Neuronal stem cell (in vitro differentiated cells): ENCODE measurements at regions not wholly inside any gene's neighbourhood (a gene's known extent, or its start where the extent isn't known, plus 50 kb on each side); places are given as distances from the start of the nearest gene placed in this dataset.

Source experiments
- DNase-seq: peaks from one replicate; pipeline ENCODE4 v3.0.0-alpha.2; 2013; ENCODE audit warnings: low spot score
- H2AFZ ChIP-seq: one replicate; pipeline ENCODE4 v1.6.1; 2013; ENCODE audit warnings: mild to moderate bottlenecking, low read length, inconsistent platforms
- H2AK5ac ChIP-seq: 2 replicates; pipeline ENCODE4 v1.6.1; 2013; ENCODE audit warnings: low read depth, mild to moderate bottlenecking, inconsistent platforms, low read length, moderate library complexity, mixed read lengths
- H2BK120ac ChIP-seq: 2 replicates; pipeline ENCODE4 v1.6.1; 2013; ENCODE audit warnings: low read depth, mild to moderate bottlenecking, inconsistent platforms, low read length, moderate library complexity, mixed read lengths
- H2BK12ac ChIP-seq: one replicate; pipeline ENCODE4 v1.6.1; 2013; ENCODE audit warnings: low read length, inconsistent platforms
- H2BK15ac ChIP-seq: 2 replicates; pipeline ENCODE4 v1.6.1; 2013; ENCODE audit warnings: mild to moderate bottlenecking, low read length, inconsistent platforms, mixed read lengths
- H2BK5ac ChIP-seq: one replicate; pipeline ENCODE4 v1.6.1; 2013; ENCODE audit warnings: inconsistent platforms, mild to moderate bottlenecking, low read length, moderate library complexity
- H3K14ac ChIP-seq: one replicate; pipeline ENCODE4 v1.6.1; 2013; ENCODE audit warnings: low read length, inconsistent platforms
- H3K18ac ChIP-seq: 2 replicates; pipeline ENCODE4 v1.6.1; 2013; ENCODE audit warnings: low read length, inconsistent platforms
- H3K23ac ChIP-seq: 2 replicates; pipeline ENCODE4 v1.6.1; 2013; ENCODE audit warnings: low read depth, mild to moderate bottlenecking, mixed read lengths, low read length, inconsistent platforms; ENCODE audit not compliant: poor library complexity
- H3K27ac ChIP-seq: replicated peaks from 3 replicates; pipeline ENCODE4 v1.5.1; 2013; ENCODE audit warnings: low read length, inconsistent platforms
- H3K27me3 ChIP-seq, 3 experiments: 2 replicates each; pipeline ENCODE4 v1.6.1; 2013; ENCODE audit warnings: low read length in 3 of 3, mild to moderate bottlenecking in 2 of 3, inconsistent platforms in 1 of 3, low read depth in 1 of 3, mixed read lengths in 1 of 3, moderate library complexity in 1 of 3; ENCODE audit not compliant: control insufficient read depth in 3 of 3, insufficient read depth in 3 of 3
- H3K36me3 ChIP-seq, 2 donors: replicated peaks in 1 of 2; 2 replicates each; pipeline ENCODE4 v1.6.1; 2013; ENCODE audit warnings: low read length in 2 of 2; ENCODE audit not compliant: control insufficient read depth in 2 of 2, insufficient read depth in 2 of 2
- H3K4ac ChIP-seq: 2 replicates; pipeline ENCODE4 v1.6.1; 2013; ENCODE audit warnings: inconsistent platforms, mild to moderate bottlenecking, low read length, moderate library complexity
- H3K4me1 ChIP-seq, 2 donors: 1 replicate in 1 of 2; 2 replicates in 1 of 2; pipeline ENCODE4 v1.6.1; 2013; ENCODE audit warnings: low read length in 2 of 2, low read depth in 1 of 2; ENCODE audit not compliant: control insufficient read depth in 2 of 2, insufficient read depth in 1 of 2
- H3K4me2 ChIP-seq: one replicate; pipeline ENCODE4 v1.6.1; 2013; ENCODE audit warnings: mild to moderate bottlenecking, low read length, inconsistent platforms; ENCODE audit not compliant: insufficient read depth, poor library complexity, severe bottlenecking
- H3K4me3 ChIP-seq, 2 donors: 2 replicates each; pipeline ENCODE4 v1.5.1; 2013; ENCODE audit warnings: low read length in 2 of 2, mild to moderate bottlenecking in 2 of 2, inconsistent platforms in 1 of 2, moderate library complexity in 1 of 2
- H3K79me1 ChIP-seq: one replicate; pipeline ENCODE4 v1.6.1; 2013; ENCODE audit warnings: low read depth, mild to moderate bottlenecking, inconsistent platforms, low read length, moderate library complexity
- H3K9ac ChIP-seq: one replicate; pipeline ENCODE4 v1.6.1; 2013; ENCODE audit warnings: mild to moderate bottlenecking, low read depth, low read length, inconsistent platforms; ENCODE audit not compliant: poor library complexity
- H3K9me3 ChIP-seq, 2 donors: replicated peaks in 1 of 2; 2 replicates each; pipeline versions ENCODE3 to v1.6.1; 2013; ENCODE audit warnings: low read length in 2 of 2, mild to moderate bottlenecking in 2 of 2, inconsistent platforms in 1 of 2, low read depth in 1 of 2, mixed read lengths in 1 of 2, moderate library complexity in 1 of 2; ENCODE audit not compliant: control insufficient read depth in 2 of 2, insufficient read depth in 1 of 2
- H4K8ac ChIP-seq: one replicate; pipeline ENCODE4 v1.6.1; 2013; ENCODE audit warnings: low read depth, mild to moderate bottlenecking, inconsistent platforms, low read length, moderate library complexity
- H4K91ac ChIP-seq: one replicate; pipeline ENCODE4 v1.6.1; 2013; ENCODE audit warnings: low read length, low read depth, mild to moderate bottlenecking, inconsistent platforms; ENCODE audit not compliant: poor library complexity
- WGBS, 2 donors: extraction: QIAGEN DNeasy Blood & Tissue Kit; methylation state at CpG; one replicate each; pipeline ENCODE4 v1.1.7; 2013; ENCODE audit warnings: missing lambda C conversion rate in 2 of 2, mixed read lengths in 1 of 2; ENCODE audit not compliant: insufficient read length in 2 of 2, insufficient replicate concordance in 1 of 2; ENCODE audit errors: extremely low coverage in 2 of 2; 5-methylcytosine and 5-hydroxymethylcytosine counted together

- H3K4me1 ChIP-seq, result no peaks in the 10 kb centered on the region
- no peak overlapping the region for H2BK5ac ChIP-seq
- no peak overlapping the region for H4K8ac ChIP-seq
- H2AK5ac ChIP-seq, result no peak overlapping the region
- no peak overlapping the region for H3K4me3 ChIP-seq
- no peaks in the 10 kb centered on the region for H3K27me3 ChIP-seq
- no peak overlapping the region for H3K4me2 ChIP-seq
- H2BK12ac ChIP-seq, result no peak overlapping the region
- no peaks in the 10 kb centered on the region for H3K79me1 ChIP-seq
- H3K14ac ChIP-seq, result no peak overlapping the region
- no peaks in the 10 kb centered on the region for H3K36me3 ChIP-seq
- no peak overlapping the region for H2AFZ ChIP-seq
- no peak overlapping the region for H2BK15ac ChIP-seq
- no peaks in the 10 kb centered on the region for H3K9me3 ChIP-seq
- H3K9ac ChIP-seq, result no peak overlapping the region
- H2BK120ac ChIP-seq, result no peak overlapping the region
- no peak overlapping the region for H3K27ac ChIP-seq
- H3K4ac ChIP-seq, result no peak overlapping the region
- H3K23ac ChIP-seq, result no peak overlapping the region
- H3K18ac ChIP-seq, result no peak overlapping the region
- H4K91ac ChIP-seq, result no peak overlapping the region
- DNase-seq, result no peak
Observed at GRCh38 chr12:42823679-42824078, 234.1 kb upstream of the PRICKLE1 start.

GRCh38 chr12:42819846-42820245, 230.3 kb upstream of the PRICKLE1 start:
- no peak overlapping the region for H3K4me2 ChIP-seq
- no peaks in the 10 kb centered on the region for H3K79me1 ChIP-seq
- H3K36me3 ChIP-seq, result no peaks in the 10 kb centered on the region
- no peak overlapping the region for H3K4me3 ChIP-seq
- no peaks in the 10 kb centered on the region for H3K4me1 ChIP-seq
- H2AK5ac ChIP-seq, result no peak overlapping the region
- H2BK5ac ChIP-seq, result no peak overlapping the region
- no peak overlapping the region for H3K18ac ChIP-seq
- no peak overlapping the region for H3K23ac ChIP-seq
- no peak overlapping the region for H2BK12ac ChIP-seq
- H2AFZ ChIP-seq, result no peak overlapping the region
- no peak overlapping the region for H4K8ac ChIP-seq
- no peak overlapping the region for H3K4ac ChIP-seq
- WGBS, 2 donors, result no CpG with 5 or more reads among the region's 6 CpGs
- no peak overlapping the region for H2BK120ac ChIP-seq
- H3K9me3 ChIP-seq, result no peaks in the 10 kb centered on the region
- DNase-seq, result no peak
- H3K27me3 ChIP-seq, result no peaks in the 10 kb centered on the region
- no peak overlapping the region for H3K14ac ChIP-seq
- H3K9ac ChIP-seq, result no peak overlapping the region
- no peak overlapping the region for H3K27ac ChIP-seq
- H2BK15ac ChIP-seq, result no peak overlapping the region
- H4K91ac ChIP-seq, result no peak overlapping the region

GRCh38 chr12:42815068-42815467, 225.5 kb upstream of the PRICKLE1 start:
- no peak overlapping the region for H3K4me2 ChIP-seq
- H4K91ac ChIP-seq, result no peak overlapping the region
- no peaks in the 10 kb centered on the region for H3K27me3 ChIP-seq
- DNase-seq, result no peak
- no CpG with 5 or more reads among the region's 2 CpGs for WGBS, 2 donors
- H3K4ac ChIP-seq, result no peak overlapping the region
- H3K14ac ChIP-seq, result no peak overlapping the region
- H3K4me1 ChIP-seq, result no peaks in the 10 kb centered on the region
- no peak overlapping the region for H2BK120ac ChIP-seq
- peak overlapping the region; percentile 3 for H2AFZ ChIP-seq
- H3K18ac ChIP-seq, result no peak overlapping the region
- no peaks in the 10 kb centered on the region for H3K79me1 ChIP-seq
- H2BK15ac ChIP-seq, result no peak overlapping the region
- H3K9me3 ChIP-seq, result no peaks in the 10 kb centered on the region
- no peak overlapping the region for H3K9ac ChIP-seq
- no peak overlapping the region for H3K27ac ChIP-seq
- no peak overlapping the region for H3K4me3 ChIP-seq
- no peak overlapping the region for H3K23ac ChIP-seq
- no peak overlapping the region for H2AK5ac ChIP-seq
- H2BK12ac ChIP-seq, result no peak overlapping the region
- no peak overlapping the region for H4K8ac ChIP-seq
- no peaks in the 10 kb centered on the region for H3K36me3 ChIP-seq
- no peak overlapping the region for H2BK5ac ChIP-seq

GRCh38 chr12:42812871-42813270, 223.3 kb upstream of the PRICKLE1 start:
- WGBS, 2 donors, result no CpG with 5 or more reads among the region's 3 CpGs
- peaks cover 0 to 2% of the 10 kb centered on the region in 2 donors for H3K4me1 ChIP-seq
- H3K23ac ChIP-seq, result no peak overlapping the region
- no peaks in the 10 kb centered on the region for H3K79me1 ChIP-seq
- H3K18ac ChIP-seq, result no peak overlapping the region
- H2BK120ac ChIP-seq, result no peak overlapping the region
- no peak overlapping the region for H4K8ac ChIP-seq
- H2BK15ac ChIP-seq, result no peak overlapping the region
- no peak overlapping the region for H2AK5ac ChIP-seq
- H3K27me3 ChIP-seq, result no peaks in the 10 kb centered on the region
- no peaks in the 10 kb centered on the region for H3K36me3 ChIP-seq
- H2BK12ac ChIP-seq, result no peak overlapping the region
- no peak overlapping the region for H3K4ac ChIP-seq
- no peak overlapping the region for H2AFZ ChIP-seq
- H2BK5ac ChIP-seq, result no peak overlapping the region
- DNase-seq, result no peak
- no peak overlapping the region for H3K4me3 ChIP-seq
- no peak overlapping the region for H4K91ac ChIP-seq
- no peak overlapping the region for H3K14ac ChIP-seq
- H3K9me3 ChIP-seq, result no peaks in the 10 kb centered on the region
- H3K4me2 ChIP-seq, result no peak overlapping the region
- H3K27ac ChIP-seq, result no peak overlapping the region
- no peak overlapping the region for H3K9ac ChIP-seq
